A549 (cell line): ENCODE measurements at regions not wholly inside any gene's neighbourhood (a gene's known extent, or its start where the extent isn't known, plus 50 kb on each side); places are given as distances from the start of the nearest gene placed in this dataset.

ENCODE experiments used
- ATAC-seq, 2 experiments: fragments of 200-7000 bp in 1 of 2; fragments of >200 bp in 1 of 2; cut with Nextera tagmentation in 1 of 2; cut with Tn5 transposase in 1 of 2; 3 replicates each; pipeline versions ENCODE4 v1.8.0 to v1.9.1; 2018 to 2020; ENCODE audit warnings: mild to moderate bottlenecking in 1 of 2, moderate library complexity in 1 of 2
- CTCF ChIA-PET: fragments of 300-600 bp; sonication (Branson Sonifier 250); formaldehyde crosslinking; extraction: SDS; loops from one replicate; lab custom pipeline; 2021; ENCODE audit warnings: antibody characterized with exemption, inconsistent platforms; lab: Yijun Ruan, JAX
- POLR2A ChIA-PET: fragments of 350-600 bp; formaldehyde crosslinking; extraction: SDS; loops from one replicate; lab custom pipeline; 2021; ENCODE audit warnings: antibody characterized with exemption, inconsistent platforms; lab: Yijun Ruan, JAX
- DNase-seq, 2 experiments: peaks; one replicate each; pipeline versions ENCODE4 v3.0.0 to v3.0.0-alpha.2; 2011 to 2016; ENCODE audit warnings: low read depth in 1 of 2, low spot score in 1 of 2
- FAIRE-seq: peaks from 2 replicates; lab custom pipeline; 2011; peaks lifted over from hg19 to GRCh38; lab: Jason Lieb, UNC
- H3K27ac ChIP-seq, 2 experiments: fragments of >200 bp; sonication (Bioruptor Twin); formaldehyde crosslinking; 3 replicates each; pipeline ENCODE4 v1.5.1; 2016 to 2017
- H3K4me1 ChIP-seq: fragments of >200 bp; sonication (Bioruptor Twin); formaldehyde crosslinking; 3 replicates; pipeline ENCODE4 v1.6.1; 2016
- H3K4me2 ChIP-seq: fragments of >200 bp; sonication (Bioruptor Twin); formaldehyde crosslinking; 3 replicates; pipeline ENCODE4 v1.6.1; 2016
- H3K4me3 ChIP-seq: fragments of >200 bp; sonication (Bioruptor Twin); formaldehyde crosslinking; 3 replicates; pipeline ENCODE4 v1.5.1; 2016
- H3K9me3 ChIP-seq: fragments of >200 bp; sonication (Bioruptor Twin); formaldehyde crosslinking; 3 replicates; pipeline ENCODE4 v1.6.1; 2016
- BCL3 ChIP-seq: fragments of >200 bp; sonication (Bioruptor Twin); formaldehyde crosslinking; IDR thresholded peaks from 3 replicates; pipeline ENCODE4 v1.6.1; 2016
- CBX8 ChIP-seq: fragments of 200-600 bp; sonication (generic); IDR thresholded peaks from 2 replicates; pipeline ENCODE4 v1.6.1; 2016
- CHD2 ChIP-seq: fragments of 150-350 bp; IDR thresholded peaks from 2 replicates; pipeline ENCODE4 v1.6.1; 2014; ENCODE audit warnings: low read length; ENCODE audit not compliant: partially characterized antibody
- EHF ChIP-seq: fragments of 250-450 bp; sonication (Bioruptor Pico); IDR thresholded peaks from 2 replicates; pipeline ENCODE4 v1.5.0; 2020; ENCODE audit warnings: mild to moderate bottlenecking
- EHMT2 ChIP-seq: fragments of 200-600 bp; sonication (generic); IDR thresholded peaks from 2 replicates; pipeline ENCODE4 v1.6.1; 2016; ENCODE audit warnings: antibody characterized with exemption, low read depth, mild to moderate bottlenecking, moderate library complexity
- ELK1 ChIP-seq: fragments of 150-350 bp; IDR thresholded peaks from 2 replicates; pipeline ENCODE4 v1.6.1; 2014; ENCODE audit warnings: low read depth, mild to moderate bottlenecking, low read length
- ESRRA ChIP-seq: fragments of 150-350 bp; IDR thresholded peaks from 2 replicates; pipeline ENCODE4 v1.6.1; 2014; ENCODE audit warnings: mild to moderate bottlenecking, low read length, borderline replicate concordance
- FOSB ChIP-seq: fragments of 250-450 bp; sonication (Bioruptor Pico); IDR thresholded peaks from 2 replicates; pipeline ENCODE4 v1.5.0; 2020; ENCODE audit warnings: mild to moderate bottlenecking, moderate library complexity
- FOSL2 ChIP-seq, 2 experiments: fragments of 450-650 bp in 1 of 2; fragments of >200 bp in 1 of 2; sonication (Bioruptor Twin) in 1 of 2; formaldehyde crosslinking; IDR thresholded peaks; 2 replicates each; pipeline versions ENCODE4 v1.5.0 to v1.6.1; 2016 to 2020; ENCODE audit warnings: mild to moderate bottlenecking in 1 of 2, moderate library complexity in 1 of 2
- HES2 ChIP-seq: fragments of >200 bp; sonication (Bioruptor Twin); formaldehyde crosslinking; IDR thresholded peaks from 2 replicates; pipeline ENCODE4 v1.6.1; 2016
- JUN ChIP-seq, 2 experiments: fragments of >200 bp; sonication (Bioruptor Twin); formaldehyde crosslinking; IDR thresholded peaks; 2 replicates in 1 of 2; 3 replicates in 1 of 2; pipeline ENCODE4 v1.6.1; 2016 to 2017
- MYC ChIP-seq: IDR thresholded peaks from 2 replicates; pipeline ENCODE4 v1.6.1; 2012; ENCODE audit warnings: mild to moderate bottlenecking, inconsistent platforms, low read length, improper control_type of control experiment, borderline replicate concordance
- NPAS2 ChIP-seq: fragments of 250-450 bp; sonication (Bioruptor Pico); IDR thresholded peaks from 2 replicates; pipeline ENCODE4 v1.8.0; 2022; ENCODE audit warnings: mild to moderate bottlenecking, moderate library complexity, borderline replicate concordance
- POLR2A ChIP-seq: IDR thresholded peaks from 2 replicates; pipeline ENCODE4 v1.6.1; 2012; ENCODE audit warnings: mild to moderate bottlenecking, low read length
- POLR2AphosphoS2 ChIP-seq: conservative IDR thresholded peaks from 2 replicates; pipeline ENCODE4 v1.6.1; 2012; ENCODE audit warnings: low read length, improper control_type of control experiment, inconsistent platforms
- SMC3 ChIP-seq: fragments of >200 bp; sonication (Bioruptor Twin); formaldehyde crosslinking; IDR thresholded peaks from 3 replicates; pipeline ENCODE4 v1.6.1; 2018; ENCODE audit warnings: inconsistent platforms
- SREBF2 ChIP-seq: fragments of 450-650 bp; IDR thresholded peaks from 2 replicates; pipeline ENCODE4 v1.6.1; 2014; ENCODE audit warnings: mild to moderate bottlenecking, moderate library complexity
- ZFP36 ChIP-seq: fragments of 450-650 bp; IDR thresholded peaks from 2 replicates; pipeline ENCODE4 v1.6.1; 2014; ENCODE audit warnings: borderline replicate concordance; ENCODE audit not compliant: partially characterized antibody
- WGBS: methylation state at CpG from one replicate; pipeline ENCODE4 v1.1.6; 2017; ENCODE audit errors: missing lambda C conversion rate; 5-methylcytosine and 5-hydroxymethylcytosine counted together

- no peak for ATAC-seq
- 41% methylated on average over 6 of the region's 9 CpGs for WGBS
- TF ChIP-seq CBX8: no peak
- no peak for TF ChIP-seq EHMT2
- no peak for TF ChIP-seq BCL3
- TF ChIP-seq FOSL2 (IDR thresholded peaks at IDR 0.05): no peak
- no peak for TF ChIP-seq FOSL2 (CRISPR knock-in tag; IDR thresholded peaks at IDR 0.05)
- TF ChIP-seq ZFP36: no peak
- TF ChIP-seq JUN (IDR thresholded peaks at IDR 0.05): no peak
- no peak for TF ChIP-seq POLR2A
- no peak for TF ChIP-seq ELK1
- TF ChIP-seq MYC: no peak
- TF ChIP-seq EHF (CRISPR knock-in tag): no peak
- no peak for TF ChIP-seq POLR2AphosphoS2
Measured at GRCh38 chr6:167235005-167235404, 56.1 kb upstream of the UNC93A start.

GRCh38 chr6:167235421-167236238 is 55.5 kb upstream of the UNC93A start:
- H3K27ac ChIP-seq: no peak overlapping the region
- TF ChIP-seq FOSB: no peak
- no peak for TF ChIP-seq NPAS2
- no peak for TF ChIP-seq ESRRA
- TF ChIP-seq CHD2: no peak
- TF ChIP-seq HES2: no peak
- TF ChIP-seq POLR2A: no peak
- TF ChIP-seq SMC3: no peak
- no peak for TF ChIP-seq SREBF2
- no peak overlapping the region for H3K4me2 ChIP-seq
- CTCF ChIA-PET: interaction anchor here (0.6 kb wide), 1 partner anchor 785 kb away, joined by 3 read pairs; no protein-coding TSS in a partner anchor
- FAIRE-seq: no peak
- no peak for DNase-seq
- no peaks in the 10 kb centered on the region for H3K9me3 ChIP-seq
- WGBS: no CpG with 5 or more reads among the region's 38 CpGs
- H3K4me3 ChIP-seq: no peak overlapping the region
- POLR2A ChIA-PET: no interaction called here
- no peaks in the 10 kb centered on the region for H3K4me1 ChIP-seq
- ATAC-seq: no peak

More at GRCh38 chr6:167235005-167235404, 56.1 kb upstream of the UNC93A start:
- no peak overlapping the region for H3K4me3 ChIP-seq
- no peak for FAIRE-seq
- H3K4me2 ChIP-seq: no peak overlapping the region
- no peak overlapping the region for H3K27ac ChIP-seq
- H3K4me1 ChIP-seq: no peaks in the 10 kb centered on the region
- DNase-seq: no peak
- POLR2A ChIA-PET: no interaction called here
- CTCF ChIA-PET: no interaction called here
- no peaks in the 10 kb centered on the region for H3K9me3 ChIP-seq

- CTCF ChIA-PET: interaction anchor here (0.6 kb wide), 1 partner anchor 784 kb away, joined by 3 read pairs; no protein-coding TSS in a partner anchor
- no peak for ATAC-seq
- no peak for DNase-seq
- H3K27ac ChIP-seq: no peak overlapping the region
- no peak overlapping the region for H3K4me2 ChIP-seq
- H3K4me3 ChIP-seq: no peak overlapping the region
- WGBS: 100% methylated on average over 1 of the region's 16 CpGs
- H3K9me3 ChIP-seq: no peaks in the 10 kb centered on the region
- FAIRE-seq: no peak
- no peaks in the 10 kb centered on the region for H3K4me1 ChIP-seq
- no peak for TF ChIP-seq ESRRA
- TF ChIP-seq, all 56 proteins: peak for 0
- POLR2A ChIA-PET: no interaction called here
Measured at GRCh38 chr6:167236239-167236571, 54.9 kb upstream of the UNC93A start.
